IMR-90 (cell line): ENCODE measurements at regions not wholly inside any gene's neighbourhood (a gene's known extent, or its start where the extent isn't known, plus 50 kb on each side); places are given as distances from the start of the nearest gene placed in this dataset.

ENCODE experiments used
- BHLHE40 ChIP-seq: fragments of 150-350 bp; IDR thresholded peaks from 2 replicates; pipeline ENCODE4 v1.6.1; 2016; ENCODE audit warnings: mild to moderate bottlenecking, low read depth, low read length
- CEBPB ChIP-seq: IDR thresholded peaks from 2 replicates; pipeline ENCODE4 v1.6.1; 2012; ENCODE audit warnings: low read depth, low read length, improper control_type of control experiment
- CTCF ChIP-seq: conservative IDR thresholded peaks from 2 replicates; pipeline ENCODE4 v1.5.1; 2012; ENCODE audit warnings: mild to moderate bottlenecking, low read depth, low read length, improper control_type of control experiment
- ELK1 ChIP-seq: fragments of 150-350 bp; IDR thresholded peaks from 2 replicates; pipeline ENCODE4 v1.6.1; 2016; ENCODE audit warnings: low read depth, mild to moderate bottlenecking, low read length, moderate library complexity, borderline replicate concordance
- MAFK ChIP-seq: IDR thresholded peaks from 2 replicates; pipeline ENCODE4 v1.6.1; 2012; ENCODE audit warnings: low read depth, low read length, improper control_type of control experiment
- POLR2A ChIP-seq: IDR thresholded peaks from 2 replicates; pipeline ENCODE4 v1.6.1; 2012; ENCODE audit warnings: mild to moderate bottlenecking, low read depth, low read length
- RAD21 ChIP-seq: IDR thresholded peaks from 2 replicates; pipeline ENCODE4 v1.6.1; 2012; ENCODE audit warnings: low read length, improper control_type of control experiment
- RFX5 ChIP-seq: IDR thresholded peaks from 2 replicates; pipeline ENCODE4 v1.8.0; 2012; ENCODE audit warnings: low read depth, mild to moderate bottlenecking, low read length, moderate library complexity
- USF2 ChIP-seq: fragments of 150-350 bp; IDR thresholded peaks from 2 replicates; pipeline ENCODE4 v1.6.1; 2017; ENCODE audit warnings: mild to moderate bottlenecking, antibody characterized with exemption, low read length, low read depth

- TF ChIP-seq RFX5 = no peak
- TF ChIP-seq ELK1 = no peak
- no peak for TF ChIP-seq CTCF
- TF ChIP-seq RAD21 = no peak
- no peak for TF ChIP-seq POLR2A
- TF ChIP-seq MAFK = no peak
- no peak for TF ChIP-seq USF2
- TF ChIP-seq CEBPB = no peak
- TF ChIP-seq BHLHE40 = no peak
These were observed 93.6 kb upstream of the RASGEF1B start for GRCh38 chr4:81565142-81565870.
